Upper lobe of right lung (tissue), 1 donor: ENCODE measurements at regions not wholly inside any gene's neighbourhood (a gene's known extent, or its start where the extent isn't known, plus 50 kb on each side); places are given as distances from the start of the nearest gene placed in this dataset.

ENCODE experiments used
- ATAC-seq: fragments of 200-7000 bp; cut with Tn5 transposase; one replicate; pipeline ENCODE4 v1.9.1; 2020; ENCODE audit warnings: mild to moderate bottlenecking, moderate library complexity
- DNase-seq: peaks from one replicate; pipeline ENCODE4 v3.0.0-alpha.2; 2020
- H3K27ac ChIP-seq: fragments of 200-600 bp; one replicate; pipeline ENCODE4 v1.8.0; 2022
- H3K27me3 ChIP-seq: fragments of 200-600 bp; one replicate; pipeline ENCODE4 v1.8.0; 2022; ENCODE audit warnings: mild to moderate bottlenecking
- H3K36me3 ChIP-seq: fragments of 200-600 bp; one replicate; pipeline ENCODE4 v1.8.0; 2022
- H3K4me1 ChIP-seq: fragments of 200-600 bp; one replicate; pipeline ENCODE4 v1.8.0; 2022
- H3K4me3 ChIP-seq: fragments of 200-600 bp; one replicate; pipeline ENCODE4 v1.8.0; 2022; ENCODE audit warnings: mild to moderate bottlenecking
- H3K9me3 ChIP-seq: fragments of 200-600 bp; one replicate; pipeline ENCODE4 v1.8.0; 2022
- intact Hi-C: fragments of 100-400 bp; cut with DNase I; formaldehyde crosslinking; loops from one replicate; pipeline ENCODE4 v1.11.0; 2022
- TF ChIP-seq, protein P1 (sequence below): fragments of 200-600 bp; IDR thresholded peaks from one replicate; pipeline ENCODE4 v1.8.0; 2022; ENCODE audit warnings: antibody characterized with exemption
- donor health status: DM: no; HTN: yes; CAD: no; lungs with severe emphysema.

- H3K27me3 ChIP-seq: peaks cover 4% of the 10 kb centered on the region
- H3K4me3 ChIP-seq: no peak overlapping the region
- no peaks in the 10 kb centered on the region for H3K9me3 ChIP-seq
- intact Hi-C loops: no loop called here
- H3K4me1 ChIP-seq: no peaks in the 10 kb centered on the region
- DNase-seq (no peak), ATAC-seq (no peak)
- H3K36me3 ChIP-seq: no peaks in the 10 kb centered on the region
- TF ChIP-seq, protein P1, sequence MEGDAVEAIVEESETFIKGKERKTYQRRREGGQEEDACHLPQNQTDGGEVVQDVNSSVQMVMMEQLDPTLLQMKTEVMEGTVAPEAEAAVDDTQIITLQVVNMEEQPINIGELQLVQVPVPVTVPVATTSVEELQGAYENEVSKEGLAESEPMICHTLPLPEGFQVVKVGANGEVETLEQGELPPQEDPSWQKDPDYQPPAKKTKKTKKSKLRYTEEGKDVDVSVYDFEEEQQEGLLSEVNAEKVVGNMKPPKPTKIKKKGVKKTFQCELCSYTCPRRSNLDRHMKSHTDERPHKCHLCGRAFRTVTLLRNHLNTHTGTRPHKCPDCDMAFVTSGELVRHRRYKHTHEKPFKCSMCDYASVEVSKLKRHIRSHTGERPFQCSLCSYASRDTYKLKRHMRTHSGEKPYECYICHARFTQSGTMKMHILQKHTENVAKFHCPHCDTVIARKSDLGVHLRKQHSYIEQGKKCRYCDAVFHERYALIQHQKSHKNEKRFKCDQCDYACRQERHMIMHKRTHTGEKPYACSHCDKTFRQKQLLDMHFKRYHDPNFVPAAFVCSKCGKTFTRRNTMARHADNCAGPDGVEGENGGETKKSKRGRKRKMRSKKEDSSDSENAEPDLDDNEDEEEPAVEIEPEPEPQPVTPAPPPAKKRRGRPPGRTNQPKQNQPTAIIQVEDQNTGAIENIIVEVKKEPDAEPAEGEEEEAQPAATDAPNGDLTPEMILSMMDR: no peak
- no peak overlapping the region for H3K27ac ChIP-seq
Measured at GRCh38 chr2:175362331-175362730, 180.8 kb upstream of the ATP5MC3 start.

DNA sequence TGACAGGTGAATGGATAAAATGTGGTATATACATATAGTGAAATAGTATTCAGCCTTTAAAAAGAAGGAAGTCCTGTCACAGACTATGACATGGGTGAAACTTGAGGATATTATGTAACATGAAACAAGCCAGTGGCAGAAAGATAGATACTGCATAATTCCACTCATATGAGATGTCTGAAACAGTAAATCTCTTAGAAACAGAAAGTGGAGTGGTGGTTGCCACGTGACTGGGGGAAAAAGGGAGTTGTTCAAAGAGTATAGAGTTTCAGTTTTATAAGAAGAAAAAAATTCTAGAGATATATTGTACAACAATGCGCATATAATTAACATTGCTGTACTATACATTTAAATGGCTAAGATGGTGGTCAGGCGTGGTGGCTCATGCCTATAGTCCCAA, 178.2 kb upstream of the ATP5MC3 start:
- Histone ChIP-seq H3K27me3 (peaks cover 4% of the 10 kb centered on the region), H3K9me3 (no peaks in the 10 kb centered on the region), H3K4me3 (no peak overlapping the region), H3K4me1 (no peaks in the 10 kb centered on the region), H3K36me3 (no peaks in the 10 kb centered on the region), H3K27ac (no peak overlapping the region)
- TF ChIP-seq, protein P1: no peak
- no peak for DNase-seq
- ATAC-seq: no peak
- intact Hi-C loops: no loop called here

DNA sequence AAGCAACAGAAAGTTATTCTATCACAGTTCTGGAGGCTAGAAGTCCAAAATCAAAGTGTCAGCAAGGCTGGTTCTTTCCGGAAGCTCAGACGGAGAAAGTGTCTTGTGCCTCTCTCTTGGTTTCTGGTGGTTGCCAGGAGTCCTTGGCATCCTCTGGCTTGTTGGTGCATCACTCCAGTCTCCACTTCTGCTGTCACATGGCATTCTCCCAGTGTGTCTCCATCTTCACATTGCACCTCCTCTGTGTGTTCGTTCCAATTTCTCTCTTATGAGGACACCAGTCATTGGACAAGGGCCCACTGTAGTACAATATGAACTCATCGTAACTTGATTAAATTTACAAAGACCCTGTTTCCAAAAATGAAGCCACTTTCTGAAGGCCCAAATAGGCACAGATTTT, 175.4 kb upstream of the ATP5MC3 start:
- TF ChIP-seq, protein P1: no peak
- no peaks in the 10 kb centered on the region for H3K4me1 ChIP-seq
- no peak for ATAC-seq
- H3K9me3 ChIP-seq: no peaks in the 10 kb centered on the region
- no peaks in the 10 kb centered on the region for H3K27me3 ChIP-seq
- intact Hi-C loops: no loop called here
- no peaks in the 10 kb centered on the region for H3K36me3 ChIP-seq
- H3K4me3 ChIP-seq: no peak overlapping the region
- no peak for DNase-seq
- no peak overlapping the region for H3K27ac ChIP-seq

- ATAC-seq: no peak
- Histone ChIP-seq H3K36me3 (no peaks in the 10 kb centered on the region), H3K27me3 (no peaks in the 10 kb centered on the region), H3K4me1 (no peaks in the 10 kb centered on the region), H3K9me3 (no peaks in the 10 kb centered on the region), H3K27ac (no peak overlapping the region), H3K4me3 (no peak overlapping the region)
- DNase-seq: no peak
- TF ChIP-seq, protein P1: no peak
- intact Hi-C loops: no loop called here
Measured at GRCh38 chr2:175355246-175355645, 173.7 kb upstream of the ATP5MC3 start.

DNA sequence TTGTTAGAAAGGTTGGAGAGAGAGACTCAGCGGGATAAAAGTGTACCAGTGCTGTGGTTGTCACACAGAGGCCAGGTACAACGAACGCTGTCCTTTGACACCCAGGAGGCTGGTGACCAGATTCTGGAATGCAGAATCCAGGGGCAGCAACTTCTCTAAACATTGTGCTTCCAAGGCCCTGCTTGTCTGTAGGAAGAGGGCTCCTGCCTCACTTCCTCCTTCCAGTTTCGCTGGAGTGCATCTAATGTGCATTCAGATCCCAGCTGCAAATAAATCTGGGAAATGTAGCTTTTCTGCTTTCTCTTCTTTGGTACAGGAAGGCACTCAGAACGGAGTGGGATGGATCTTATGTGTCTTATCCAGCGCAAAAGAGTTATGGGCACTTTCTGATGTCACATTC, 171.8 kb upstream of the ATP5MC3 start:
- no peaks in the 10 kb centered on the region for H3K9me3 ChIP-seq
- ATAC-seq (no peak), DNase-seq (no peak)
- intact Hi-C loops: no loop called here
- H3K36me3 ChIP-seq: no peaks in the 10 kb centered on the region
- no peaks in the 10 kb centered on the region for H3K4me1 ChIP-seq
- no peak overlapping the region for H3K4me3 ChIP-seq
- H3K27ac ChIP-seq: no peak overlapping the region
- TF ChIP-seq, protein P1: no peak
- no peaks in the 10 kb centered on the region for H3K27me3 ChIP-seq

DNA sequence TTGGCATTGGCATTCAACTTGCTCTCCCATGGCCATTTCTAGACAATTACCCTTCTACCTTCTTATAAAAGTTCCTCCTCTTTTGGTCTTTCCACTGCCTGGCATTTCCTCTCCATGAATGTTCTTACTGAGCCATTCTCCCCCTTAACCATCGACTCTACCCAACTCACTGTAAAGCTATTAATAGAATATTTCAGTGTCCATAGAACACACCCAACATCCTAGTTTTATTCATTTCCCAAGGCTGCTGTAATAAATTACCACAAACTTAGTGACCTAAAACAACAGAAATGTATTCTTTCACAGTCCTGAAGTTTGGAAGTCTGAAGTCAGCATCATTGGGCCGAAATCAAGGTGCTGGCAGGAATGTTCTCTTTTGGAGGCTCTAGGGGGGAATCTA, 170.0 kb upstream of the ATP5MC3 start:
- H3K36me3 ChIP-seq: no peaks in the 10 kb centered on the region
- no peaks in the 10 kb centered on the region for H3K4me1 ChIP-seq
- intact Hi-C loops: no loop called here
- H3K4me3 ChIP-seq: no peak overlapping the region
- H3K9me3 ChIP-seq: no peaks in the 10 kb centered on the region
- no peaks in the 10 kb centered on the region for H3K27me3 ChIP-seq
- ATAC-seq (no peak), DNase-seq (no peak)
- TF ChIP-seq, protein P1: no peak
- H3K27ac ChIP-seq: no peak overlapping the region
